ENCODE measurements at regions not wholly inside any gene's neighbourhood (a gene's known extent, or its start where the extent isn't known, plus 50 kb on each side); places are given as distances from the start of the nearest gene placed in this dataset.

DNA sequence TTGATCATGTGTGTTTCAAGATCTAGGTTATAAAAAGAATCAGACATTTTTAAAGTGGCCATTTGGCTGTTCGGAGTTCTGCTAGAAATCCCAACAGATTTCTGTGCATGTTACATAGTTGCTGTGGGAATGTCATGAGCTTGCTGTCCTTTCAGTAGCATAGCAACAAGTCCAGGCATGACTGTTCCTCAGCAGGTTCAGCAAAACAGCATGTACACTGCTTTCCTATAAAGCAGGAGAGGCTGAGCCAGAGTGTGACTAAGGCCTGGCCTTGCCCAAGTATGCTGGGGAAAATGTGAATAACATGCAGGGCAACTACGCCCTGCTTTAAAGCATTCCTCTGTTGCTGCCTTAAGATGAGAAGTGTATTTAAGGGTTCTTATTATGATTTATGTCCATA is 217.1 kb upstream of the SMIM31 start:
- no peak for TF ChIP-seq SP1 (IDR thresholded peaks at IDR 0.05)
- TF ChIP-seq, protein P1, sequence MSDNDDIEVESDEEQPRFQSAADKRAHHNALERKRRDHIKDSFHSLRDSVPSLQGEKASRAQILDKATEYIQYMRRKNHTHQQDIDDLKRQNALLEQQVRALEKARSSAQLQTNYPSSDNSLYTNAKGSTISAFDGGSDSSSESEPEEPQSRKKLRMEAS (IDR thresholded peaks at IDR 0.05), result no peak
- TF ChIP-seq, protein P2, sequence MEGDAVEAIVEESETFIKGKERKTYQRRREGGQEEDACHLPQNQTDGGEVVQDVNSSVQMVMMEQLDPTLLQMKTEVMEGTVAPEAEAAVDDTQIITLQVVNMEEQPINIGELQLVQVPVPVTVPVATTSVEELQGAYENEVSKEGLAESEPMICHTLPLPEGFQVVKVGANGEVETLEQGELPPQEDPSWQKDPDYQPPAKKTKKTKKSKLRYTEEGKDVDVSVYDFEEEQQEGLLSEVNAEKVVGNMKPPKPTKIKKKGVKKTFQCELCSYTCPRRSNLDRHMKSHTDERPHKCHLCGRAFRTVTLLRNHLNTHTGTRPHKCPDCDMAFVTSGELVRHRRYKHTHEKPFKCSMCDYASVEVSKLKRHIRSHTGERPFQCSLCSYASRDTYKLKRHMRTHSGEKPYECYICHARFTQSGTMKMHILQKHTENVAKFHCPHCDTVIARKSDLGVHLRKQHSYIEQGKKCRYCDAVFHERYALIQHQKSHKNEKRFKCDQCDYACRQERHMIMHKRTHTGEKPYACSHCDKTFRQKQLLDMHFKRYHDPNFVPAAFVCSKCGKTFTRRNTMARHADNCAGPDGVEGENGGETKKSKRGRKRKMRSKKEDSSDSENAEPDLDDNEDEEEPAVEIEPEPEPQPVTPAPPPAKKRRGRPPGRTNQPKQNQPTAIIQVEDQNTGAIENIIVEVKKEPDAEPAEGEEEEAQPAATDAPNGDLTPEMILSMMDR (IDR thresholded peaks at IDR 0.05; ENCODE audit: low read depth, low read length, missing input control), result no peak
- TF ChIP-seq YY1 (IDR thresholded peaks at IDR 0.05), result no peak
- TF ChIP-seq RAD21 (IDR thresholded peaks at IDR 0.05), result no peak
- no peak for TF ChIP-seq FOXA1 (IDR thresholded peaks at IDR 0.05)
- TF ChIP-seq JUND (IDR thresholded peaks at IDR 0.05), result no peak

Data from liver (tissue), 3 donors.